IPS DF 4.7 (cell line): ENCODE measurements at regions not wholly inside any gene's neighbourhood (a gene's known extent, or its start where the extent isn't known, plus 50 kb on each side); places are given as distances from the start of the nearest gene placed in this dataset.
"Not testable (repeated sequence)": the region's sequence is repeated elsewhere in the genome, so short reads cannot be mapped to it uniquely, and the experiment has no call there.

Experiments used
- DNase-seq: peaks from one replicate; pipeline ENCODE4 v3.0.0-alpha.2; 2013; ENCODE audit warnings: low spot score; ENCODE audit errors: extremely low read depth

- no peak for DNase-seq
These were observed 153.5 kb upstream of the KIF2A start for GRCh38 chr5:62152394-62153087.

GRCh38 chr5:62154758-62155157 lies 151.2 kb upstream of the KIF2A start:
- DNase-seq, result no peak

DNA sequence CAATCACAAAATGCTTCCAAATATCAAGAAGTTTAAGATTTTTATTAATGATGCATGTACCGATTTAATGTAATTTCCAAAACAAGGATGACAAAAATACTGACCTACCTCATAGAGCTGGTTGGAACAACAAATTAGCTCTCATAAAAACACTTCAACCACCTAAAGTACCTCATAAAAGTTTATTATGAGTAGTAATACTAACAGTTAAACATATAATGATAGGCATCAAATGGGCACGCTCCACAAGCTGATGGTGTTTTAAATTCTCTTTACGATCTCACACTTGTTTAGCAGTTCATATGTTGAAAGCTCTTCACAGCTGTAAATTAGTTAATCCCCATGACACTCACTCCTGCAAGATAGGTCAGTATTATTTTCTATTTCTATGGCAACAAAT lies 150.0 kb upstream of the KIF2A start:
- DNase-seq, result no peak

DNA sequence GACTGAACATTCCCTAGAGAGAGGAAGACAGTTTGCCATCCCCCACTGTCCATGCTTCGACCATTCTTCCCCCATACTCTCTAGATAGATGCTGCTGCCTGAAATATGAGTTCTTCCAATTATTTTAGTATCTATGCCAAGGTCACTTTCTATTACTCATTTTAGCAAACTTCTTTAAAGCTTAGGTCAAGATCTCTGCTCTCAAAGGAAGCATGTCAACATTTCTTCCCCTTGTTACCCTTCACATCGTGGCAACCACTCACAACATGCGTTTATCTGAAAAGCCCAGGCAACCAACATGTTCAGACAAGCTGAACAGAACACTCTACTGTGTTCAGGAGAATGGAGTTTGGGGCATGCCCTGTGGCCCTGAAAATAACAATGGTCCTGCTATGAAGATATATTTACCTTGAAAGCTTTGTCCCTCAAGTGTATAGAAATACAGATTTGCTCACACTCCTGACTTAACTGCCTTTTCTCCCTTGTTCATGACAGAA lies 138.4 kb upstream of the KIF2A start:
- DNase-seq, result no peak

DNA sequence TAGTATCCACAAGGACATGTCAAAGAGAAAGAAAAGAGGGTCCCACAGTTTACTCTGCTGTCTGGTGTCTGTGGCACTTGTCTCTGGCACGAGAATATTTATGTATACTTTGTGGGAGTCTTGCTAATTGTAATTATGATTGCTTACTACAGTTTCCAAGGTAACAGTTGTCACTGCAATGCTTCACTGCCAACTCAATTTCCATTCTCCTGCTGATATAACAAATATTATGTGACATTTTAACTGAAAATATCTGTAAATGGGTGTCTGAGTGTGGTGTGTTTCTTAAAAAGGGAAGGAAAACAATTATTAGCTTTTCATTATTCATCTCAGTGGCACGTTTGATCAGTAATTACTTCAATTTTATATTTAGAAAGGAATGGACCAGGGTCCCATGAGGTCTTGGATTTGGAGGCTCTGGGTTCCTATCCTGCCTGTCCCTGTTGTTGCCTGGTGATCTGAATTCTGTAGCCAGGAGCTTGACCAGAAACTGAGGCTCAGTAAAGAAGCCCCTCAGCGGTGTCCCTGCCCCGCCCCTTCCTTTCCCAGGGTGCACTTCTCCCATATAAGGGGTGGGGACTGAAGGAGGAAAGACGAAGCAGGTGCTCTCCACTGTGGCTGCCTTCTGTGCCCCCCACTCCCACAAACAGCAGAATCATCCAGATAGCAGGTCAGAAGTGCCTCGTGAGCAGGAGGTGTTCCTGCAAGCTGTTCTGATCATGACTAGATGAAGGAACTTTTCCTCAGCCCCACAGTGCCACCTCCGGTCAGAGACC lies 137.3 kb upstream of the KIF2A start:
- no peak for DNase-seq

GRCh38 chr5:62178258-62178657 lies 127.7 kb upstream of the KIF2A start:
- no peak for DNase-seq

GRCh38 chr5:62182802-62183201 lies 123.2 kb upstream of the KIF2A start:
- no peak for DNase-seq

GRCh38 chr5:62183727-62184126 lies 122.3 kb upstream of the KIF2A start:
- no peak for DNase-seq

DNA sequence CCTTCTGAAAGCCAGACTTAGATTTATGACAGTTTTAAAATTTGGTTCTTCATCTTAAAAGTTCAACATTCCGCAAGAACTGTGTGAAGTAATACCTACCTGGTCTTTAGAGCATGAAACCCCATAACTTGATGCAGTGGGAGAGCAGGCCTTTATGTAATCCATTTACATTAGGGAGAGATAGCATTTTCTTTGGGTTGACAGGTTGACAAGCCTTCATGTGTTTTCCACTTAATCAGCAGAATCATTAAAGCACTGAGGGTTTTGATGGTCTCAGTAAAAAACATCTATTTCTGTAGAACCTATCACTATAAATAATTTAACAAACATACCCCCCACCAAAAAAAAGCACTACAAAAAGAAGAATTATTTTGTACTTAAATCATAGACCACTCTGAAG lies 121.6 kb upstream of the KIF2A start:
- DNase-seq, result no peak

DNA sequence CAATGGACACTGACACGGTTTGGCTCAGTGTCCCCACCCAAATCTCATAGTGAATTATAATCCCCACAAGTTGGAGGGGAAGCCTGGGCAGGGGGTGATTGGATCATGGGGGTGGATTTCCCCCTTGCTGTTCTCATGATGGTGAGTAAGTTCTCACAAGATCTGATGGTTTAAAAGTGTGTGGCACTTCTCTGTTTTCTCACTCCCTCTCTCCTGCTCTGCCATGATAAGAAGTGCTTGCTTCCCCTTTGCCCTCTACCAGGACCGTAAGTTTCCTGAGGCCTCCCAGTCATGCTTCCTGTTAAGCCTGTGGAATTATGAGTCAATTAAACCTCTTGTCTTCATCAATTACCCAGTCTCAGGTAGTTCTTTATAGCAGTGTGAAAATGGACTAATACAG lies 115.8 kb upstream of the KIF2A start:
- DNase-seq, result no peak

- DNase-seq, result no peak
These were observed 115.1 kb upstream of the KIF2A start for GRCh38 chr5:62190931-62191330.

DNA sequence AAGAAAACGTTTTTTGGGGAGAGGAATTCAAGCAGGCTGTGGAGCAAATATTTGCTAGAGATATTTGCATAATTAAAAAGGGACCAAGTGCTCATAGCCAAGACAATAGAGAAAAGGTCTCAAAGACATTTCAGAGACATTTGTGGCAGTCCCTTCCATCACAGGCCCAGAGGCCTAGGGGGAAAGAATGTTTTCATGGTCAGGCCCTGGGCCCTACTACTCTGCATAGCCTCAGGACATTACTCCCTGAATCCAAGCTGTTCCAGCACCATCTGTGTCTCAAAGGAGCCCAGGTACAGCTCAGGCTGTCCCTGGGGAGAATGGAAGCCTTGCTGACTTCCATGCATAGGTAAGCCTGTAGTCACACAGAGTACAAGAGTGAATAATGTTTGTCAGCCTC lies 113.0 kb upstream of the KIF2A start:
- DNase-seq, result no peak

GRCh38 chr5:62196532-62196931 lies 109.5 kb upstream of the KIF2A start:
- DNase-seq, result not testable (repeated sequence)

DNA sequence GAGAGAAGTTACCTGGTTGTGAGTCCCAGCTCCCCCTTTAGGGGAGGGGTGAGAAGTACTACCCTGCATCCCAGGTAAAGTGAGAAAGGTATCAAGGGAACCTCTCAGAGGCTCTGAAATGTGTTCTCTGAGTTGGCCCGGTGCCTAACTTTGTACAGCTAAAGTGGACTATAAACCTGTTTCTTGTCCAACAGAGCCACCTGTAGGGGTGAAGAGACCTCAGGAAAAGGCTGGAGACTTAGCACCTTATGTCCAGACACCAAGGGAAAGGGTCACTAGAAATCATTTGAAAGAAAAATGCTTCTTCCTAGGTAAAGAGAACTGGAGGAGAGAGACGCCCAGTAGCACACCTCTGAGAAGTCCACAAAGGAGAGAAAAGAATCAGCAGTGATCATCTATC lies 108.3 kb upstream of the KIF2A start:
- no peak for DNase-seq

- DNase-seq, result no peak
These were observed 107.6 kb upstream of the KIF2A start for GRCh38 chr5:62198421-62198820.

DNA sequence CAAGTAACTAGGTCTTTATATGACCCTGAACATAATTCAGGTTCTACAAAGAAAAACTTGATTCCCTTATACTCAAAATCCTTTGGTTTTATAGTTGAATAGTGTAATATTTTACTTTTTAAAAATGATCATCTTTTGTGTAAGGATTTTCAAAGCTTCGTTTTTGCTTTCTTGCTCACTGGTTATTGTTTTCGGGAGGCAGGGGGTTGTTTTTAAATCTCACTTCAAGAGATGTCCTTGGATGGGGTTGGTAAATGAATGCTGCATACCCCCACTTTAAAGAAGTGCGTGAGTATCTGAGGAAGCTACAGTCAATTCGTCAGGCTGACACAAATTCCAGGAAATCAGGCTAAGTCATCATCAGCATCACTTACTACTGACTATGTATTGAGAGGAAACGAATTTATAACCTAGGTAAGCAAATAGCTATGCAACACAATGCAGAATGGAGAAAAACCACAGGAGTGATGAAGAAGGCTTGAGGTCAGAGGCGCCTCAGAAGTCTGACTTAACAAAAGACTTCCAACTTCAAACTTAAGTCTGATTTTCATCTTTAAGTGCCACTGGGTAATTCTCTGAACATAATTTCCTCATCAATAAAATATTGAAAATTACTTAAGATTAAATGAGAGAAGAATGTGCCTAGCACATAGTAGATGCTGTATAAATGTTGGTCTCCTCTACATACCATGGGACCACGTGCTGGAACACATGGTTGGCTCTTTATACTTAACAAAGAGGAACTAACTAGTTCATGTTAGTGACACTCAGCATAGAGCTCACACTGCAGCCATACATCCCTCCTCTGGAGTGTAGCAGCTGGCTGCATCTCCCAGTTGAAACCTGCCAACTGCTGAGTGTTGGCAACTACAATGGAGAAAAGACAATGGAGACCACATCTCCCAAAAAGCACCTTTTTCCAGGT lies 106.0 kb upstream of the KIF2A start:
- DNase-seq, result no peak

DNA sequence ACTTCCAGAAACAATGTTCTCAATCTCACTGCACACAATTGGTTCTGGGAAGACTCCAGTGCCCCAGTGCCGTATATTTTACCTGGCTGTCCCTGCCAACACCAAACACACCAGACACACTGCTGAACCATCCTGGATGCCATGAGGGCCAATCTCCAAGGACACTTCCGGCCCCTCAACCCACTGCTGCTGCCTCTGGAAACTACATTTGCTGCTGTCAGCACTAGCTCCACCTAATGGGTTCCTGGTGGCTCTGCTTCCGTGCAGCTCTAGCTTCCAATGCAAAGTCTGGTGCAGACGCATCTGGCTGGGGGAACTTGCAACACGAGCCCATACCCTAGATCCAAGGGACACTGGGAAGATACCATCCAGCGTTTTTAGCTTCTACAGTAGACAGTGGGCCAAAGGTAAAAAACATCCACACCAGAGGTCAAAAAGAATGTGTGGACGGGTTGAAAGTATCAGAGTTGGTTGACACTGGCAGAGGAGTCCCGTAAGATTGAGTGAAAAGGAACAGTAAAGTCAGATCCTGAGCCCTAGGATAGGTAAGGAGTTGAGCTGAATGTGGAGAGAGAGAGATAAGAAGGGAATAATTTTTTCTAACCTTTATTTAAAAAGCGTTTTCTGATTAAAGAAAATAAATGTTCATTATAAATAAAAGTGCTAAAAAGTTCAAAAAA lies 99.7 kb upstream of the KIF2A start:
- DNase-seq, result peak; percentile 51

- no peak for DNase-seq
These were observed 97.7 kb upstream of the KIF2A start for GRCh38 chr5:62208218-62208852.

DNA sequence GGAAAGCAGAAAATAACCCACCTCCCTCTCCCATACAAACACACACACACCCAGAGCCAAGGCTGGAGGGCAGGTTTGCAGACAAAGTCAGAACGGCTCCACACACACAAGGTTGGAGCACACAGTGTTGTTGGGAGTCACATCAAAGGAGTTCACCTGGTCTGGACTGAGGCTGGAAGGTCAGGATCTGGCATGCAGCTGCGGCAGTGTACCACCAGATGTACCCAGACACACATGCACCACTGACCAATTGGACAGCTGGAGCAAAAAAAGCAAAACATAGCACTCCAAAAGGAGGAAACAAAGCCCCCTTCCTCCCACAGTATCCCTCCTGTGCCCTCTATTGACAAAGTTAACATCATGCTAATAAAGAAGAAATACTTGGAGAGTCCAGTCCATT lies 94.6 kb upstream of the KIF2A start:
- DNase-seq, result no peak

- no peak for DNase-seq
These were observed 93.4 kb upstream of the KIF2A start for GRCh38 chr5:62212648-62213047.

DNA sequence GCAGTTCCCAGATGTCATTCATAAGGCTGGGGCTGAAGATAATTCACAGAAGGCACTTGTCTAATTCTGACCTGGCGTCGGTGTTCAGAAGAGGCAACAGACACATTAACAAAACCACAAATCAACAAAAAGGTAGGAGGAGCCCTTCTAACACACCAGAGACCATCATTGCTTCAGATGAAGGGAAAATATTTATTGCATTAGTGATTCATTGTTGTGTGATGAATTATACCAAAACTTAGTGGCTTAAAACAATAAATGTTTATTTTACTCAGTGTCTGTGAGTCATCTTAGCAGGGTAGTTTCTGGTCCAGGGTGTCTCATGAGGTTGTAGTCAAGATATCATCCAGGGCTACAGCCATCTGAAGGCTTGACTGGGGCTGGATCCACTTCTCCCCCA lies 91.3 kb upstream of the KIF2A start:
- DNase-seq, result no peak
